NCI-H2196 (cell line): ENCODE measurements at regions not wholly inside any gene's neighbourhood (a gene's known extent, or its start where the extent isn't known, plus 50 kb on each side); places are given as distances from the start of the nearest gene placed in this dataset.
"Not testable (repeated sequence)": the region's sequence is repeated elsewhere in the genome, so short reads cannot be mapped to it uniquely, and the experiment has no call there.

ENCODE experiments used
- DNase-seq: peaks from one replicate; lab custom pipeline; 2025; ENCODE audit not compliant: unreplicated experiment; lab: John Stamatoyannopoulos, UW

DNA sequence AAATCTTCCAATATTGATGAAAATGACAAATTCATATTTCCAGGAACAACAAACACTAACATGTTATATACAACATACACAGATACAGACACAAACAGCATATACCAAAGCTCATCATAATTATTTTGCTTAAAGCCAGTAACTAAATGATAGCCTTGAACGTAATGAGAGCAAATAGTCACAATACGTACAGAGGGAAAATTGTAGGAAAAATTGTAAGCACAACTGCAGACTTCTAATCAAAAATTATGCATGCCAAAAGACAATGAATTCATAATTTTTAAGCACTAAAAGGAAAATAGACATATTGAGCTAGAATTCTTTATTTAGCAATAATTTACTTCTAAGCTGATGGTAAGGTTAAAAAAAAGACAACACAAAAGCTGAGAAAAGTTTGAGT lies 1466.9 kb upstream of the CELF2 start:
- DNase-seq = no peak

DNA sequence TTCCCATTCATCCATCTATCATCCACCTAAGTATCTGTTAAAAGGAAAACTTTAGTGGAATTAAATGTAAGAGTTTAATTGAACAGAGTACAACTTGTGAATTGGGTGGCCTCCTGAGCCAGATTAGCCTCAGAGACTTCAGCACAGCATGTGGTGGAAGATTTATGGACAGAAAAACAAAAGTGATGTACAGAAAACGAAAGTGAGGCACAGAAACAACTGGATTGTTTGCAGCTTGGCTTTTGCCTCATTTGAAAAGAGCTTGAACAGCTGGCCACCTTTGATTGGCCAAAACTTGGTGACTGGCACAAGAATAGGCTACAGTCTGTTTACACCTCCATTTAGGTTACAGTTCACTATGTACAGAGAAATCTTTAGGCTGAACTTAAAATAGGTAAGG lies 1463.4 kb upstream of the CELF2 start:
- no peak for DNase-seq

DNA sequence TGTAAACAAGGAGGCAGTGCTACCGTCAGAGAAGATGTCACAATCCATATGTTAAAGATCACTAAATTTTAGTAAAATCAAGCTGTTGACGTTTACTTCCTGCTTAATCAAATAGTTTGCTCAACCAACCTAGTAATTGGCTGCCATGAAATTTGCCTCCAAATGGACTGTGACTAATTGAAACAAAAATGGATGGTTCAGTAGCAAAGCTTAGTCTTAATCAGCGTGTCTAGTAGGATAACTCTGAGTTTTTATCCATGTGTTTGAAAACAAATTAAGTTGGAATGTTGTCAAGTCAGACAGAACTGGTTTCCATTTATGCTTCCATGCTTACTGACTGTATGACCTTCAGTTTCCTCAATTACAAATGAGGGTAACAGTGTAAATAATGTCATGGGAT lies 1456.7 kb upstream of the CELF2 start:
- DNase-seq = no peak

DNA sequence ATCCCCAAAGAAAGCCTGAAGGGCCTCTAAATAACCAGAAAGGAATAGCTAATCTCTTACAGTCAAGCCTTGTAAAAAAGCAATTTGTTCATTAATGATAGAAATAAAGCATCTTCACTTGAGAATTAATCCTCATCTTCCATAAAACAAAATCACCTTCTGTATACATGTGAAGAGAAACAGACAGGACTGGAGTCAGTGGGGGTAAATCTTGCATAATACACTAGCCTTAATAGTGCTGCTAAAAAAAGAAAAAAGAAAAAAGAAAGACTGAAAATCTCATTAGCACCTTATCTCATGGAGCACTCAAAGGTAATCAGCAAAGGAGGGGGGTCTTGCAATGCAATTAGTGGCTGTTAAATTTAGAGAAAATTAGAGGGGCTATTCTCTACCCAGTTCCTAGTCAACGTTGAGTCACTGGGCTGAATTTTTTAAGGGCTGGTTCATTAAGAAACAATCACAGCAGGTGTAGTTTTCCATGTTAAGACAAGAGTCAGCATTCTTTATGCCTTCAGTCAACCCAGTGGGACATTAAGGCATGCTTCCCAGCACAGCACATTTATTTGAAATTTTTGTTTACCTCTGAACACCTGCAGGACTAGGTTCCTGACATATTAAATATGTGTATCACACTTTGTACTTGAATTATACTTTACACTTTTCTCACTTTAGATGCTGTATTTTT lies 1455.7 kb upstream of the CELF2 start:
- no peak for DNase-seq

DNA sequence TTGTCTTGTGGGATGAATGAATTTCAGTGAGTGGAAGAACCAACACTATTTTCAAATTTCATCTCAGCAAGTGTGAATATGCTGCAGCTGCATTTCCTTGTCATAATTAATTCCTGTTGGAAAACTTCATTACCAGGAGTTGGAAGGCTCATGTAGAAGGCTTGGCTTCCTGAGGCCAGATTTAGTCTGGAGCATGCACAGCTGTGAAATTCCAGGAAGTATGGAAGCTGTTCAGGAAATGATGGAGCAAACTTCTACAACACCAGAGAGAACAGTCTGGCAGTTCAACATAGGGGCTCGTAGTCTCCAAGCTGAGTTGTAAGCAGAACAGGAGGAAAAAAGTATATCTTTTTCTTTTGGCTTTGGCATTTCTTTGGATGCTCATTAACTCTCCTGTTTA lies 1439.9 kb upstream of the CELF2 start:
- DNase-seq = no peak

DNA sequence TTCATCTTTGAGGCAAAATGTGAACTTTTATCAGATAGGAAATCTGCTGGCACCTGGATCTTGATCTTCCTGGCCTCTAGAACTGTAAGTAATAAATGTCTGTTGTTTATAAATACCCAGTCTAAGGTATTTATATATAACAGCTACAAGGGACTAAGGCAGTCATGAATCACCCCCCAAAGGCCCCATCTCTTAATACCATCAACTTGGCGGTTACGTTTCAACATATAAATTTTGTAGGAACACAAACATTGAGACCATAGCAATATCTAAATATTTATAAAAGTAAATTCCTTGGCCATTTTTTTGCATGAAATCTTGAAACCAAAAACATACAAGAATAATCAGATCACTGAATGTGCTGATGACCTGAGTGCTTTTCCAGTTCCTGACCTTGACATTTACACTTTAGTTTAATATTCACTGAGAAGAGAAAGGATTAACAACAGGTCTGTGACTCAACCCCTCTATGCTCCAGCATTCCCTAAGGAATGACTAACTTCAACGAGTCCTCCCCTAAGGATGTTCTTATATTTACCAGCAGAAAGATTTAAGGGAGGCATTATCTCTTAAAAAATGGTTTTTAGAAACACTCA lies 1438.5 kb upstream of the CELF2 start:
- DNase-seq = no peak

DNA sequence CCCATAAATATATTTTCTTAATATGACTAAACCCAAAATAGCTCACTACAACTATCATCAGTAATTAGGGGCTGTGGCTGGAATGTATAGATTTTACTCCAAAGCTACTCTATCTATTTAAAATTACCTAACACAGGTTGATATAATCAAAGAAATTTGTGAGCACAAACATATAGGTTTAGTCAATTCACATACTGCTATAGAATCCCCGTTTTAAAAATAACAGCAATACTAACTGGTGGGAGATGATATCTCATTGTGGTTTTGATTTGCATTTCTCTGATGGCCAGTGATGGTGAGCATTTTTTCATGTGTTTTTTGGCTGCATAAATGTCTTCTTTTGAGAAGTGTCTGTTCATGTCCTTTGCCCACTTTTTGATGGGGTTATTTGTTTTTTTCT lies 1434.9 kb upstream of the CELF2 start:
- not testable (repeated sequence) for DNase-seq

DNA sequence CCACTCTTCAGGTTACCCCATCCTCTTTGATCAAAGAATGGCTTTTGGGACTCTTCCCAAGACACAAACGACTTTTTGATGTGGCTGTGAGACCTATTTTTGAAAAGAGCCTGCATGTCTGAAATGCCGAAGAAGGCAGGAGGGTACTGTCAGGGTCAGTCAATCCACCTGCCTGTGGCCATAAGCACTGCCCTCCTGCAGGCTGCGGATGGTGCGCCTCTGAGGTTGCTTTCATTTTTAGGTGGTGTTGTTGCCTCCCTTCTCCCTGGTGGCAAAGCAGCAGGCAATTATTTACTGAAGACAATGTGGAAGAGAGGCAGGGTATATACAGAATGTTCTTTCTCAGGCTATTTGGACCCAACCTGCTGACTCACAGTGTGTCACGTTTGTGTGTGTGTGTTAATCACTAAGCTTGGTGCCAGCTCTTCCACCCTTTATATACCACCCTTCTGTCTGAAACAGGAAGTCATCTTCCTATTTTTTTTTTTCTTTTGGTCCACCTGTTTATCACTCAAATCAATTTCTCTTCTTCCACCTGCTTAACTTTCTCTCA lies 1421.2 kb upstream of the CELF2 start:
- DNase-seq = no peak

DNA sequence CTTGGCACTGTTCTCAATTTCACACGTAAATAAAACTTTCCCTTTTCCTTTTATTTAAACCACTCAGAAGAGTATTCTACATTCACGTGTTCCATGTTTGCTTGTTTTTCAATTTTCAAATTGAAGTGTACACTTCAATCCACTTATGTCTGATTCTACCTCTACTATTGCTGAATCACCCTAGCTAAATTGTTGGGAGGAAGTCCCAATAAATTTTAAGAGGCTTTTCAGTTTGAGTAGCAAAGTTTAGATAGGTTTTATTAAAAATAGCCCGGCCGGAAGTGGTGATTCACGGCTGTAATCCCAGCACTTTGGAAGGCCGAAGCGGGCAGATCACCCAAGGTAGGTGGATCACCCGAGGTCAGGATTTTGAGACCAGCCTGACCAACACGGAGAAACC lies 1414.7 kb upstream of the CELF2 start:
- no peak for DNase-seq

DNA sequence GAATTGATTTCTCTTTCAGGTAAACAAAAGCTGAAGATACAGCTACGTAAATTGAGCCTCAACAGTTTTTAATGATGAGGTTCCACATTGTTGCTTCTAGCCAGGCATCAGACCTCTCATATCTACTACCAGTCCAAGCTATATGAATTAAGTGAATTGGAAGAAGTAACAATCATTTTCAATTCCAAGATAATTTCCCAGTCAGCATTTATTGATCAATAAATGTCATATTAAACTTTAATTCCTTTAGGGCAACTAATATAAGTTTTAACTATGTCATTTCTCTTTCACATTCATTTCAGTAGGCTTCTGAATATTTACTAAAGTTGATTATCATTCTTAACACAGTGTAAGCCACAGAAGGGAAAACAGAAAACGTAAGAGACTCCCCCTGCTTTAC lies 1413.7 kb upstream of the CELF2 start:
- DNase-seq = no peak

DNA sequence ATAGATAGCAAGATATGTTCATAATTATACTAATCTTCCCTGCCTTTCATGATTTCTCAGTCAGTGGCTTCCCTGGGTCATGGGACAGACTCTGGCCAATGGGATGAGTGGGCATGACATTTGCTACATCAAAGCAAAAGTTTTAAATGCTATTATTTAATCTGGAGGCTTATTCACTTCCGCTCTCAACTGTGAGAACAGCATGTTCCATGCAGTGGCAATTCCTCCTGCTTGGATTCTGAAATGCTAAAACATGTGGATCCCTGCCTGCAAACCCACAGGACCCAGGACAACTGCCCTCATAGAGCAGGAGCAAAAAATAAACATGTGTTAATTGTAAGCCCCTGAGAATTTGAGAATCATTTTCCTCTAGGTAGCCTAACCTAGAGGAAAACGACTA lies 1412.4 kb upstream of the CELF2 start:
- DNase-seq = no peak

DNA sequence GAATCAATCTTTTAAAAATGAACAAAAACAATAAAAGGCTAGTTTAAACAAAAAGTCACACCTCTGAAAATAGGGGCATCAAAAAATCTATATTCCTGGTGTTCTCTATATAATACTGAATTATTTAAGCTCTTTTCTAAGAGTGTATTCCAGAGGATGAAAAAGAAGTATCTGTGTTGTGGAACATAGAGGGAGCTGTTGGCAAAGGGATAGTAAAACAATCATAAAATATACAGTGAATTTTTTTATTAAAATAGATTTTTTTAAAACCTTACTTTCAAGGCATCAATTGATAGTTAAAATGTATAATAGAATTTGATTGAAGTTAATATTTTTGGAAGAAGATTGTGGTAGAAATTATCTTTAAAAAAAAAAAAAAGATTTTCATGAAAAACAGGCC lies 1409.1 kb upstream of the CELF2 start:
- DNase-seq = no peak

DNA sequence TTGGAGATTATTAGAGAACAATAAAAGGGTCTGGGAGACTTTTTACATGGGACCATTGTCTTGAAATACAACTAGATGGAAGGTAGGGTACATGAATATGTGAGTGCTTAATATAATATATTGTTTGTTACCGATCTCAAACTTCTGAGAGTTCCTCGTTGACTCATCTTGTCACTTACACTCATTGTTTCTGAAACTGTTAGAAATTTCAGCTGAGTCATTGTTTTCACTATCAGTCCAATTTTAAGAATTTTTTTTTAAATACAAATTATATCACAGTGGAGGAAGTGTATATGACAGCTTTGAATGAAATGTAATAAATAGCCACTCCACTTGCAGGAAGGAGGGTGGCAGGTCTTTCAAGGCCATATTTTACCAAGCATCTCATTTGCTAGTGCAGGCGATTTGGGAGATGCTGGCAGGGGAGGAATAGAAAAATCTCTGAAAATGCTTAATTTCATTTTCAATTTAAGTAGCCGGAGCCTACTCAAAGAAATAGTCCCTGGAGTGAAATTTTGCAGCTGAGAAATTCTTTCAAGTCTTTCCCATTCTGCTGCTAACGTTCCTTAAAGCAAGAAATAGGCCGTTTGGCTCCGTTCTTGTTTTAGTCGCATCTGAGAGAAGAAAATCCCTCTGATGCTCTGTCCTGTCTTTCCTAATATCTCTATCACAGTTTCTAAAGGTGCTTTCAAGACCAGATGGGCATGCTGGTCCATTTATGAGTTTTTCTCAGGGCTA lies 1404.2 kb upstream of the CELF2 start:
- no peak for DNase-seq

DNA sequence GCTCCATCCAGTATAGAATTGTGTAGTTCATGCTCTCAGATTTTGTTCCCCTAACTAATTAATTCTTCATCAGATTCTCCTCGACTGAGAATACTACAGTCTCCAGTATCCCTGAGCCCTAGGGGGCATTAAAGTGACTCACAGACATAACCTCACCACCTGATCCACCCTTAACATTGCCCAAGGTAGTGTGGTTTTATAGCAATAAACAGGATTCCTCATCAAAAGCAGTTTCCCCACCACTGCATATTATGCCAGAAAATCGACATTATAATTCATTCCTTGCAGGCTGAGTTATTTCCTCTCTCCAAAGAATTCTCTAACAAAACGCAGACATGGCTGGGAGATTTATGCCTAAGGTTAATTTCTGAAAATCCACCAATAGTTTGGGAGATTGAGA lies 1402.5 kb upstream of the CELF2 start:
- DNase-seq = no peak

DNA sequence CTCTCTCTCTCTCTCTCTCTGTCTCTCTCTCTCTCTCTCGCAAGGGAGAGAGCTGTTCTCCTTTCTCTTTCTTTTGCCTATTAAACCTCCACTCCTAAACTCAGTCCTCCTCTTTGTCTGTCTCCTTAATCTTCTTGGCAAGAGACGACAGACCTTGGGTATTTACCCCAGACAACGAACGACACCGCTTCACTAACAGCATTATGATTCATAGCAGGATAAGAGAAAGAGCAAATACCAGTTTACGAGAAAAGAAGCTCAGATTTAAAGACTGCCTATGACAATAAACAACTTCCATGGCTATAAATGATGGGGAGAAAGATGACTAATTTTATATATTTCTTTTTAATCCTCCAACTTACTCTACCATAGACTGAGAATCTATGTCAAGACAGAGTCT lies 1396.5 kb upstream of the CELF2 start:
- no peak for DNase-seq

DNA sequence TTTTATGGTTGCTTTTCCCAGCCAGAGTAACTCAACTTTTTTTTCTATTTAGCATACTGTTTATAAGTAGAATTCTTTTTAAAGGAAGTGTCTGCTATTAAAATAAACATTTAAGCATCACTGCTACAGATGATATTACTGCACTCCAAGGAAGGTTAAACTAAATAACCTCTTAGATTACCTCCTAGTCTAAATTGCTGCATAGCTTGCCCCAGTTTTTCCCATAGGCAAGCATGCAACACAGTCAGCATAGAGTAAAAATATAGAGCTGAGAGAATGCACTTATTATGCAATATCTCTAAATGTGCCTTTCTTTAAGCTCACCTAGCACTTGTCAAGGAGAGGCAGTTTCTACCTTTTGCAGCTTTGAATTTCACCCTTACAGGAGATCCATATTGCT lies 1392.4 kb upstream of the CELF2 start:
- no peak for DNase-seq

DNA sequence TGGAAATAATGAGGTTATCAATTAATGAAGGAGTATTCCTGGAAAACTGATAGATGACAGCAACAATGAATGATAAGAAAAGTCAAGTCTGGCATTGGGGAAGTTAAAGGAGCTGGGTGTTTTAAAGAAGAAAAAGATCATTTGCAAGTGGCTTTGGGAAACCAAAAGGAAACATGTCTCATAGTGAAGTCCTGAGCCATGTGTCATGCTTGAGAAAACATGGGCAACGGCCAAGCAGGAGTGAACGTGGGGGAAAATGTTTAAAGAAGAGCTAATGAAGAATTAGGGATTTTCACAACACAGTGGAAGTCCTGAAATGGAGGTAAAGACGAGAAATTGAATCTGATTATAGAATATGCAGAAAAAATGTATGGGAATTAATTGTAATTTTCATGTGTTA lies 1383.2 kb upstream of the CELF2 start:
- no peak for DNase-seq

DNA sequence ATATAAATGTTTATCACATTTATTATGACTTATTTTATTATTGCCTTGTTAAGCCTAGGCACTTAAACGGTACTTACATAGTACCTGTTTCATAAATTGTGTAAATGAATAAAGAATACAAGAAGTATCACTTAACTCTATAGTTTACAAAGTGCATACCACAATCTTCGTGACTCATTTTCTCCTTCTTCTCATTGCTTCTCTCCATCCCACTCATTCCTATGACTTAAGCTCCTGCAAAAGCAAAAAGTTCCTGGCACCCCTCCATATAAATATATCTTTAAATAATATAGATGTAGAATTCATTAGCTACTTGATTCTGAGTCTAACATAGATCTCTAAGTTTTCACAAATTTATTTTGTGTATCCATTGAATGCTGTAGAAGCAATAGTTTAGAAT lies 1382.0 kb upstream of the CELF2 start:
- DNase-seq = no peak

DNA sequence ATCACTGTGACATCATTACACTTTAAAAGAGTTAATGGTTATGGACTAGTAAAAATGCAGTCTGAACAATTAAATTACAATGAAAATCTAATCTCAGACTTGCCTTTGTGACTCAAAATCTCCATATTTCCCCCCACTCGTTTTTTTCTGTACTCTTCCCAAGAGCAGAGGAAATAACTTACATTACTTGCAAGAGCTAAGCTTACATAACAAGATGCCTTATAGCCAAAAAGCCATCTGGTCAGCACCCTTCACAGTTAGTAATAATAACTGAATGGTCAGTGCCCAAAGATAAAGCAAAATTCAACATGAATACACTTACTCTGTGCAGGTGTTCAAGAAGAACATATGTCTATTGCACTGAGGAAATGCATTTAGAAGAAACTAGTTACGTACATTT lies 1381.5 kb upstream of the CELF2 start:
- no peak for DNase-seq

DNA sequence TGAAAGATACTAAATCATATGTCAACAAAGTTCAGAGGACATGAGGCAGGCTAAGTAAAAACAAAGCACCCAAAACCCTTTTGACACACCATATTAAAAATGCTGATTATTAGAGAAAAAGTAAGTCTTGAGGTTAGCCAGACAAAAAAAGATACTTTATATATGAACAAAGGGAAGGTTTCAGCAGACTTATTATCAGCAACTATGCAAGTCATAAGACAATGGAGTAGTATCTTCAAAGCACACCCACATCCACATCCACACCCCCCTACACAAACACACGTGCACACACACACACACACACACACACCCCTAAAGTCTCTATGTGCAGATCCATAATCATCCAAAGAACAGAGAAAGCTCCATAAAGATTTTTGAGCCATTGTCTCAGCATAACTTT lies 1373.9 kb upstream of the CELF2 start:
- DNase-seq = no peak

DNA sequence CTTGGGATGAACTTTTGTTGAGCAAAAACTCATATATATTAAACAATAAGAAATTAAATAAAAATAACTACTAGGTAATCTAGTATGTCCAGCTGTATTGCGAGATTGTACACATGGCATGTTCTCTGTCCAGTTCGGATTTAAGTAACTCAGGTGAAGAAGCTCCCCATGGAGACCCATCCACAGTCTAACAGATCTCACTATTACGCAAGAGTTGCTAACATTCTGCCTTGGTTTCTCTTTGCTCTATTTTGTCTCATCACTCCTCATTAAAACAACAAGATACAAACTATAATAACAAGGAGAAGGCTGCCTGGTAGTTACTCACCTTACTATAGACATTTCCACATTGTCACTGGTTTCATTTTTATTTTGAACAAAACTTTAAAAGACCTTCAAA lies 1372.3 kb upstream of the CELF2 start:
- no peak for DNase-seq

DNA sequence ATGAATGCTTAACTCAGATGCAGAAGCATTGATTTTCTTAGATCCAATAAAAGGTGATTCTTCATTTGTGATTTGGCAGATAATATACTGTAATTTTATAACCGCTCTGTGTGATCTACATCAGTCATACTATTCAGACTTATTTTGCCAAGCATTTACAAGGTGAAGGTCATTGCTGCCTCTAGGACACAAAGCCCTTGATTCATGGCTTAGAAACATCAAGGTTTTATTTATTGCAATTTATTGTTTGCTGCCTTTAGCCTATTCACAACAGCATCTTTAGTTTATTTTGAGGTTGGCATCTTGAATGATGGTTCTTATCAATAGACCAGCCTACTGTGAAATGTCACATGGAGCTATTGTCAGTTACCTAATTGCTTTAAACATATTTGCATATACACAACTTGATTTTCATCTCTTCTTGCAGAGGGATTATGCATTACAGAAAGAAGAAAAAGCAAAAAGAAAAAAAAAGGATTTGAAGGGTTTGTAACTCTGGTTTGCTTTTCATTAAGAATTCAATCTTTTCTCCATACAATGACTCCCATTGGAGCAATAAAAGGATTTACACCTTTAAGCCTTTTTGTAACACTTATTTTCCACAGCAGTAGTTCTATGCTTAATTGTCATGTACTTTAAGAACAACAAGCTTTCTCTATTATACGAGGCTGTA lies 1371.6 kb upstream of the CELF2 start:
- DNase-seq = no peak
